ENCODE measurements at regions not wholly inside any gene's neighbourhood (a gene's known extent, or its start where the extent isn't known, plus 50 kb on each side); places are given as distances from the start of the nearest gene placed in this dataset.

- DNase-seq (ENCODE audit: low read depth in 2 of 2, low spot score in 1 of 2) = no peak
Measured at GRCh38 chr7:50166997-50167965, 74.2 kb upstream of the ZPBP start.

- no peak for DNase-seq (ENCODE audit: low read depth in 2 of 2, low spot score in 1 of 2)
Measured at GRCh38 chr7:50164559-50165170, 71.6 kb upstream of the ZPBP start.

DNA sequence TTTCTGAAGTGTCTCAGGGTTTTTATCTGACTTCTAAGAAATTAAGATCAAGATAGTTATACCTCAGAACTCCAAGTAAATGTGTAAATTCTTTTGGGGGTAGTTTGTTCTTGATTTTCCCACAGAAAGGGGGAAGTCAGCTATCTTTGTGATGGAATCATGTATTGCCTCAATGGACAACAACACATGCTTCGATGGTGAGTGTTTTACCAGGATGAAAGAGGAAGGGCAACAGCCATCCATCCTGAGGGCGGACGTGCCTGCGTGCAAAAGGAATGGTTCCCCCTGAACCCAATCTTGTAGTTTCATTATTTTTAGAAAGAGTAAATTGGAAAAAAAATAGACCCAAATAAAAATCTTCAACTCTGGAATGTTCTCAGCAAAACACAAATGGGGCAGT is 67.2 kb upstream of the ZPBP start:
- no peak for DNase-seq (ENCODE audit: low read depth in 2 of 2, low spot score in 1 of 2)

DNA sequence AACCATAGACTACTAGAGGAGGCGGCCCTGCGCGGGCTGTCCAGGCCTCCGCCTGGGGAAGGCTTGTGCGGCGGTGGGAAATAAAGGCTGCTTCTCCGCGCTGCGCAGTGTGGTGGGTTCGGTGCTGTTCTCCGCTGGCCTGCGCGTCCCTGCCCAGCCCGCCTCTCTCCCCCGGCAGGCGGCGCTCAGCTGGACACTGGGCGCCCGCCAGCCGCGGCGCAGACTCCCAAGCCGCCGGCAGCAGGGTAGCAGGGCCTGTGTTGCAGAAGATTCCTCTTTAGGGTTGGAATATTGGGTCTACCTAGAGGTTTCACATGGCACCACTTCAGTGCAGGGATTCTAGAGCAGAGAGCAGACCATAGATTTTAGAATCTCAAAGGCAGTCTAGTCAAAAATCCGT is 66.1 kb upstream of the ZPBP start:
- DNase-seq (ENCODE audit: low read depth in 2 of 2, low spot score in 1 of 2) = no peak

- DNase-seq (ENCODE audit: low read depth in 2 of 2, low spot score in 1 of 2) = no peak
Measured at GRCh38 chr7:50156706-50157105, 63.7 kb upstream of the ZPBP start.

- no peak for DNase-seq (ENCODE audit: low read depth in 2 of 2, low spot score in 1 of 2)
Measured at GRCh38 chr7:50156163-50156562, 63.1 kb upstream of the ZPBP start.

DNA sequence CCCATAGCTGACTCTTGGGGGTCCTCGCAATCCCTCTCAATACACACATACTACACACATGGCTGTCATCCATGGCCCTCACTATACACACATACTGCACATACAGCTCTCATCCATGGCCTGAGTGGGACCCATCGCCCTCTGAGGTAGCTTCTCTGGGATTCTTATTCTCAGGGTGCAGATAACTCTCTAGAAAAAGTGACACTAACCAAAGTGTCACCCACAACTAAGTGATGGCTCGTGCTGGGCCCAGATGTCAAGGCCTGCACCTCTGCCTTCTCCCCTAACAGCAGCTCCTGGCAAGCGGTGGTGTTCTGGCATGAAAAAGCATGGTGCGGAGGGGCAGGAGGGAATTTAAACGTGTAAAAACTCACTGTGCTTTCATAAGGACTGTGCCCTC is 62.7 kb upstream of the ZPBP start:
- DNase-seq (ENCODE audit: low read depth in 2 of 2, low spot score in 1 of 2) = no peak

GRCh38 chr7:50153995-50154394 is 60.9 kb upstream of the ZPBP start:
- DNase-seq (ENCODE audit: low read depth in 2 of 2, low spot score in 1 of 2) = no peak

DNA sequence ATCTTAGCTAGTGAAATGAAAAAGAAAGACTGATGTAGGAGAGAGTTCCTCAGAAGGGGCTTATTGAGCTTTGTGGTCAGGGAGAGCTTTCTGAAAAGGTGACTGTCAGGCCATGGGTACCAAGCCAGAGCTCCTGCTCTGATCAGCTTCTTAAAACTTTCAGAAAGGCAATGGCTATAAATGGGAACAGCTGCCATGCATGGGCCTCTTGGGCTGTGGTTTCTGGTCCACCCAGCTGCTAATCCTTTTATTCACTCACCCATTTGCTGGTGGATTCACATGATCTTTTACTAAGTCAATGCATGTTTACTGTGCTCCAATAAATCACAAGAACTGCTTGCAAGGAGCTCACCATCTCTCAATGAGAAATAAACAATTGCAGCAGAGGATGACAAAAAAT is 60.1 kb upstream of the ZPBP start:
- no peak for DNase-seq (ENCODE audit: low read depth in 2 of 2, low spot score in 1 of 2)

- no peak for DNase-seq (ENCODE audit: low read depth in 2 of 2, low spot score in 1 of 2)
Measured at GRCh38 chr7:50152486-50152885, 59.4 kb upstream of the ZPBP start.

- DNase-seq (ENCODE audit: low read depth in 2 of 2, low spot score in 1 of 2) = no peak
Measured at GRCh38 chr7:50151661-50152060, 58.6 kb upstream of the ZPBP start.

DNA sequence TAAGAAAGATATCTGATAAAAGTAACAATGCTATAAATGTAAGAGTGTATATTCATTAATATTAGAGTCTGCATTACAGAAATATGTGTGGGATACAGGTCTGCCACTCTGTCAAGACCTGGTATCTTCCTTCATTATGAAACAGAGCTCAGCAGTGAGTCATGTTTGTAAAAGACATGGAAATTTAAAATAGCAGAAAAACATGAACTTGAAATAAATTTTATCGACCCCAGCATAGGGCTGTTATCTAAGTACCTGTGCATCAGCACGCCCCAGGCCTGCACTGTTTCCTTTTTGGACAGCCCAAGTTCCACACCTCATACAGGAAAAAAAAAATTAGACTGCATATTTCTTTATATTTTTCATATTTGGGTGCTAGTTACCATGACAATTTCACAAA is 58.0 kb upstream of the ZPBP start:
- DNase-seq (ENCODE audit: low read depth in 2 of 2, low spot score in 1 of 2) = no peak

DNA sequence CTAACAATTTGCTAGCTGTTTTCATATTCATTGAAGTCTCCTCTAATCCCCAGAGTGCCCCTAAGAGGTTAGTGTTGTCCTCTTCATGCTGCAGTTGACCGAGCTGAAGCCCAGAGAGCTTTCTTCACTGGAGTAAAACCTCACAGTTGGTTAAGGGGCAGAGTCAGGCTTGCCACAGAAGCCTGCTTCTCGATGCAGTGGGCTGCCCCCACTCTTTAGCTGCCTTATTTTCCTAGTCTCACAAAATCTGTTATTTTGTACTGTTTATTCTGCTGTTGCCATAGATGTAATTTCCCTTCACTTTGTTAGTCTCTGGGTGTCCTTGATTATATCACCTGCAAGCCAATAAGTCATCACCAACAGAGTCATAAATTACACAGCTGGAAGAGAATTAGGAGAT is 56.3 kb upstream of the ZPBP start:
- no peak for DNase-seq (ENCODE audit: low read depth in 2 of 2, low spot score in 1 of 2)

DNA sequence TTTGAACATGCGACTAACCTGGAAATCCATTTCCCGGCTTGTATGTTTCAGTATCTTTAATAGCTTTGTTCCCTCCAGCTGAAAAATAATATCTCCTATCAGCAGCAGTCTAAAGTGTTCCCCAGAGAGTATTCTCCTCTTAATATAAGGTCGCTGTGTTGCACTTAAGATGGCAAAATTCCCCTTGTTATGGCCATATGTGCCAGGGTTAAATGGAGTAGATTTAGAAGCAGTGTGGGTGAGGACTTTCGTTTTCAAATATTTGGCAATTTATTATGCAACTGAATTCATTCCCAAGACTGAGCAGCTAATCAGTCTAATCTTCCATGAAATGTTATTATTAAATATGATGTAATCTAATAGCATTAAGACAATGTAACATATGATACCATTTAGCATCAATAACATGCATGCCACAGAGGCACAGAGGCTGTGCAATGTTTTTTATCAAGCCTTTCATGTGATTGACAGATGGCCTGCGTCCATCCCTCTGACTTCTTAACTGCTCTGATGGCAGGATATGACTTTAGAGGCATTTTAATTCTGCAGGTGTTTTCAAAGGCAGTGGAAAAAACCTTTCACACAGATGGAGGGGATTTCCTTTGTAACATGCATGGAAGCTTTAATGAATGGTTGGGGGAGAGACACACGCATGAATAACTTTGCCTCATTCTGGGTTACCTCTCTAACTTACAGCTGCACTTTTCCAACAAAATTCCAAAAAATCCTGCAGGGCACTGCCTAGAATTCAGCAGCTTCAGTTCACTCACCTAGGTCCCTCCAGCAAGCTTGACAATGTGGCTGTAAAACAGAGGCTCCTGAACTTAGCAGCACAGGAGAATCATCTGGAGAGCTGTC is 55.1 kb upstream of the ZPBP start:
- DNase-seq (ENCODE audit: low read depth in 2 of 2, low spot score in 1 of 2) = no peak

DNA sequence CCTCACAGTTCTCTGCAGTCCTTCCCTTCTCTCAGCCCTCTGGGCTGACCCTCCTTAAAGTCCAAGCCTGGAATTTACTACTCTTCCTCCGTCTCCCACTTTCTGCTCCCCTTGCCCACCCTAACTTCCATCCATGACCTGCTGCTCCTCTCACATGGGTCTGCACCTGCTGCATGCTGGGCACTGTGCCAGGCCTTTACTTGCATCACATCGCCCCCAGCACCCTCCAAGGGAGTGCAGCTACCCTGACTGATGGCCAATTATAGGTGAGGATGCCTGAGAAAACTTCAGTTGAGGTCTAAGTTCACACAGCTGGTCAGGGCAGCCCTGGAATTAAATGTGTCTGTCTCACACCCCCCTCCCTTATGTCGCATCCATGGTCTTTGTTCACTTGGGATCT is 53.6 kb upstream of the ZPBP start:
- DNase-seq (ENCODE audit: low read depth in 2 of 2, low spot score in 1 of 2) = no peak

GRCh38 chr7:50145801-50146338 is 52.8 kb upstream of the ZPBP start:
- DNase-seq (ENCODE audit: low read depth in 2 of 2, low spot score in 1 of 2) = no peak

DNA sequence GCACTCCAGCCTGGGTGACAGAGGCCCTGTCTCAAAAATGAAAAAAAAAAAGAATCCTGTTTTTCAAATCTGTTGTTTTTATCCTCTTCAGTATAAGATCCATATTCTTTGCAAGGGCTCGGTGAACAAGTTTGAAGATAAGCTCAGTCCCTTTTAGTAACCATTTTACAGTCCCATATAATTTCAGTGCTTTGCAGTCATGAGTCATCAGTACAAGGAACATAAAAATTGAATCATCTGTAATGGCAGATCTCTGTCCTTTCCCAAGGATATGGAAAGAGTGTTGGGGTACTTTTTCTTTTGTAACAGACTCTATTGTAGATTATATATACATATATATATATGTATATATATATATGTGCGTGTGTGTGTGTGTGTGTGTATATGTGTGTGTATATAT is 52.2 kb upstream of the ZPBP start:
- DNase-seq (ENCODE audit: low read depth in 2 of 2, low spot score in 1 of 2) = no peak
